Smooth muscle cell (in vitro differentiated cells): ENCODE measurements at regions not wholly inside any gene's neighbourhood (a gene's known extent, or its start where the extent isn't known, plus 50 kb on each side); places are given as distances from the start of the nearest gene placed in this dataset.

Source experiments
- DNase-seq: peaks from one replicate; lab custom pipeline; 2025; ENCODE audit not compliant: unreplicated experiment; lab: John Stamatoyannopoulos, UW
- H2AFZ ChIP-seq: fragments of 200-600 bp; sonication (generic); 2 replicates; pipeline ENCODE4 v1.6.0; 2016; ENCODE audit warnings: antibody characterized with exemption, low read depth, mild to moderate bottlenecking
- H3F3A ChIP-seq: fragments of 200-600 bp; sonication (generic); 2 replicates; pipeline ENCODE4 v1.6.0; 2017; ENCODE audit warnings: antibody characterized with exemption, low read depth
- H3K27ac ChIP-seq: fragments of 200-600 bp; sonication (generic); 2 replicates; pipeline ENCODE4 v1.5.1; 2016; ENCODE audit warnings: low read depth, mild to moderate bottlenecking
- H3K27me3 ChIP-seq: fragments of 200-600 bp; sonication (generic); 2 replicates; pipeline ENCODE4 v1.6.1; 2016; ENCODE audit warnings: low read depth, mild to moderate bottlenecking
- H3K36me3 ChIP-seq: fragments of 200-600 bp; sonication (generic); 2 replicates; pipeline ENCODE4 v1.5.1; 2016; ENCODE audit warnings: low read depth
- H3K4me1 ChIP-seq: fragments of 200-600 bp; sonication (generic); 2 replicates; pipeline ENCODE4 v1.5.1; 2016; ENCODE audit warnings: low read depth
- H3K4me2 ChIP-seq: fragments of 200-600 bp; sonication (generic); 2 replicates; pipeline ENCODE4 v1.6.0; 2016; ENCODE audit warnings: mild to moderate bottlenecking
- H3K4me3 ChIP-seq: fragments of 200-600 bp; sonication (generic); 2 replicates; pipeline ENCODE4 v1.5.1; 2016; ENCODE audit warnings: mild to moderate bottlenecking
- H3K79me2 ChIP-seq: fragments of 200-600 bp; sonication (generic); 2 replicates; pipeline ENCODE4 v1.6.0; 2016; ENCODE audit warnings: low read depth, mild to moderate bottlenecking
- H3K9ac ChIP-seq: fragments of 200-600 bp; sonication (generic); 2 replicates; pipeline ENCODE4 v1.6.0; 2016; ENCODE audit warnings: low read depth
- H3K9me3 ChIP-seq: fragments of 200-600 bp; sonication (generic); replicated peaks from 2 replicates; pipeline ENCODE4 v1.5.1; 2016; ENCODE audit warnings: low read depth
- H4K20me1 ChIP-seq: fragments of 200-600 bp; sonication (generic); 2 replicates; pipeline ENCODE4 v1.6.0; 2016; ENCODE audit warnings: low read depth
- WGBS: methylation state at CpG from one replicate; pipeline ENCODE4 v1.1.7; 2016; ENCODE audit warnings: low lambda C conversion rate; 5-methylcytosine and 5-hydroxymethylcytosine counted together
- TF ChIP-seq, protein P1 (sequence below): fragments of 200-600 bp; sonication (generic); IDR thresholded peaks from 2 replicates; pipeline ENCODE4 v1.5.1; 2017; ENCODE audit warnings: borderline replicate concordance, mild to moderate bottlenecking, antibody characterized with exemption; ENCODE audit not compliant: insufficient read depth, poor library complexity, severe bottlenecking

GRCh38 chr3:20842594-20843436 is 656.8 kb upstream of the SGO1 start:
- no peaks in the 10 kb centered on the region for H3K27me3 ChIP-seq
- H3K36me3 ChIP-seq = no peaks in the 10 kb centered on the region
- H3K9me3 ChIP-seq = no peaks in the 10 kb centered on the region
- no peak overlapping the region for H3K27ac ChIP-seq
- peak overlapping the region; percentile 10 for H3K4me2 ChIP-seq
- no peaks in the 10 kb centered on the region for H4K20me1 ChIP-seq
- H3K79me2 ChIP-seq = no peaks in the 10 kb centered on the region
- no peak overlapping the region for H3K4me3 ChIP-seq
- H3F3A ChIP-seq = no peaks in the 10 kb centered on the region
- H3K9ac ChIP-seq = no peak overlapping the region
- WGBS = 61% methylated on average over 3 of the region's 3 CpGs
- H3K4me1 ChIP-seq = no peaks in the 10 kb centered on the region
- no peak overlapping the region for H2AFZ ChIP-seq
- TF ChIP-seq, protein P1, sequence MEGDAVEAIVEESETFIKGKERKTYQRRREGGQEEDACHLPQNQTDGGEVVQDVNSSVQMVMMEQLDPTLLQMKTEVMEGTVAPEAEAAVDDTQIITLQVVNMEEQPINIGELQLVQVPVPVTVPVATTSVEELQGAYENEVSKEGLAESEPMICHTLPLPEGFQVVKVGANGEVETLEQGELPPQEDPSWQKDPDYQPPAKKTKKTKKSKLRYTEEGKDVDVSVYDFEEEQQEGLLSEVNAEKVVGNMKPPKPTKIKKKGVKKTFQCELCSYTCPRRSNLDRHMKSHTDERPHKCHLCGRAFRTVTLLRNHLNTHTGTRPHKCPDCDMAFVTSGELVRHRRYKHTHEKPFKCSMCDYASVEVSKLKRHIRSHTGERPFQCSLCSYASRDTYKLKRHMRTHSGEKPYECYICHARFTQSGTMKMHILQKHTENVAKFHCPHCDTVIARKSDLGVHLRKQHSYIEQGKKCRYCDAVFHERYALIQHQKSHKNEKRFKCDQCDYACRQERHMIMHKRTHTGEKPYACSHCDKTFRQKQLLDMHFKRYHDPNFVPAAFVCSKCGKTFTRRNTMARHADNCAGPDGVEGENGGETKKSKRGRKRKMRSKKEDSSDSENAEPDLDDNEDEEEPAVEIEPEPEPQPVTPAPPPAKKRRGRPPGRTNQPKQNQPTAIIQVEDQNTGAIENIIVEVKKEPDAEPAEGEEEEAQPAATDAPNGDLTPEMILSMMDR = no peak
- no peak for DNase-seq

DNA sequence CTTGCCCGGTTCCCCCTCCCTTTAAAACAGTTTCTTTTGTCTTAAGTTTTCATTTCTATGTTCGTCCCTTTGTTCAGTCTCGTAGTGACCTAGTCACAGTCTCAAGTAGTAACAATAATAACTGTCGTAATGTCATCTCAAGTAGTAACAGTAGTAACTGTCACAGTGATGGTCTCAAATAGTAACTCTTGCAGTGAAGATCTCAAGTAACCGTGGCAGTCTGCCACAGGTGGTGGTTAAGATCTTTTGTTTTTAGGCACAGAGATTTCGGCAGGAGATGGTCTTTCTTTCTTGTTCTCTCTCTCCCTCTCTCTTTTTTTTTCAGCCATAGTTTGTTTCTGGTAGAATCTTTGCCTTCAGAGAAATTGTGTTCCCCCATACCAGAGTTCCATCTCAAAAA is 656.0 kb upstream of the SGO1 start:
- TF ChIP-seq, protein P1 = no peak
- Histone ChIP-seq H3K4me3 (no peak overlapping the region), H3K79me2 (no peaks in the 10 kb centered on the region), H3K36me3 (no peaks in the 10 kb centered on the region), H3K27ac (no peak overlapping the region), H3K9me3 (no peaks in the 10 kb centered on the region), H3K4me1 (no peaks in the 10 kb centered on the region), H3K9ac (no peak overlapping the region), H3K4me2 (peak overlapping the region; percentile 10), H3K27me3 (no peaks in the 10 kb centered on the region), H3F3A (no peaks in the 10 kb centered on the region), H2AFZ (no peak overlapping the region), H4K20me1 (no peaks in the 10 kb centered on the region)
- DNase-seq = no peak
- WGBS = 93% methylated on average over 6 of the region's 6 CpGs

DNA sequence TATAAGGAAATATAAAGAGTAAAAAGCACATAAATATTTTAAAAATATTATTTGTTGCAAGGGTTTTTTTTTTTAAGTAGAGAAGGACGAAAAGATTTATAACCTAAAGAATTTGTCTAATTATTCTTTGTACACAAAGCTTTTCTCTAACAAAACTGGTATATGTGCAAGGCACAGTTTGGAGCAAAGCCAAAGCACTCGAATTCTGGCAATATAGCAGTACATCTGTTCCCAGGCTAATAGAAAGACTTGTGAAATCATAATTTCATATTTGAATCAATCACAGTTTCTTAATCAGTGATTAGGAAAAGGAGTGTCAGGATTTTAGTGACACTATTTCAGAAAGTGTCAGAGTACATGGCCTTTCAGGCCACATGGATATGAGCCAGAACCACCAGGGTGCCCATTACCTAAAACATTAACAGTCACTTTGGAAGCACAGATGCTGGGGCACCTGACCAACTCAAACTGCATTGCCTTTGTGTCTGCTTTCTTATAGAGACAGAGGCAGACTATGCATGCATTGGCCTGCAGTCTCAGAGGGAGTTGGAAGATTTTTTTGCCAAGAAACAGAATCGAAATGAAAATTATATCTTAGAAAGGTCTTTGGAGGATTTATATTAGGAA is 651.8 kb upstream of the SGO1 start:
- Histone ChIP-seq H3K4me2 (no peak overlapping the region), H3K27me3 (no peaks in the 10 kb centered on the region), H3K9me3 (peaks cover 4% of the 10 kb centered on the region), H3K4me1 (no peaks in the 10 kb centered on the region), H2AFZ (no peak overlapping the region), H3F3A (no peaks in the 10 kb centered on the region), H4K20me1 (no peaks in the 10 kb centered on the region), H3K9ac (no peak overlapping the region), H3K4me3 (no peak overlapping the region), H3K36me3 (no peaks in the 10 kb centered on the region), H3K79me2 (no peaks in the 10 kb centered on the region), H3K27ac (no peak overlapping the region)
- WGBS = 84% methylated on average over 3 of the region's 3 CpGs
- TF ChIP-seq, protein P1 = no peak
- DNase-seq = no peak

DNA sequence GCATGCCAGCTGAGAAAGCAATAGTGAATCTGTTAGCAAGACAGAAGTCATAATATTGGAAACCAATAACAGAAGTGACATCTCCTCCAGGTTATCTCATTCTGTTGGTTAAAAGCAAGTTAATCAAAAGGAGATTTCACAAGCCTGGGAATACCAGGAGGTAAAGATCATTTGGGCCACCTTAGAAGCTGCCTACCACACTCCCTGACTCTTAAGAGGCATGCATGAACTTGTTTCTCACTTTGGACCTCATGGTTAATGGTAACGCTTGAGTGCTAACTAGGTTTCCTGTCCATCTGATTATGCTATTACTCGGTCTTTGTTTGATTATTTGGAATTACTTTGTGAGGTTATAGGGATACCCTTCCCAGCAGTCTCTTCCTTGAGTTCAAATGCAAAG is 650.8 kb upstream of the SGO1 start:
- TF ChIP-seq, protein P1 = no peak
- H3K4me3 ChIP-seq = no peak overlapping the region
- H3K79me2 ChIP-seq = no peaks in the 10 kb centered on the region
- H3K27me3 ChIP-seq = no peaks in the 10 kb centered on the region
- H3K4me1 ChIP-seq = no peaks in the 10 kb centered on the region
- no peak overlapping the region for H3K4me2 ChIP-seq
- H2AFZ ChIP-seq = no peak overlapping the region
- no peaks in the 10 kb centered on the region for H4K20me1 ChIP-seq
- no peaks in the 10 kb centered on the region for H3F3A ChIP-seq
- no peak overlapping the region for H3K27ac ChIP-seq
- H3K9ac ChIP-seq = no peak overlapping the region
- 86% methylated on average over 2 of the region's 2 CpGs for WGBS
- DNase-seq = no peak
- H3K36me3 ChIP-seq = no peaks in the 10 kb centered on the region
- peaks cover 4% of the 10 kb centered on the region for H3K9me3 ChIP-seq
